Neural cell (in vitro differentiated cells): ENCODE measurements at regions not wholly inside any gene's neighbourhood (a gene's known extent, or its start where the extent isn't known, plus 50 kb on each side); places are given as distances from the start of the nearest gene placed in this dataset.
"Not testable (repeated sequence)": the region's sequence is repeated elsewhere in the genome, so short reads cannot be mapped to it uniquely, and the experiment has no call there.

ENCODE experiments used
- CTCF ChIP-seq: fragments of 450-650 bp; IDR thresholded peaks from 2 replicates; pipeline ENCODE4 v1.5.1; 2014; ENCODE audit warnings: antibody characterized with exemption, mild to moderate bottlenecking, moderate library complexity; ENCODE audit not compliant: poor library complexity, severe bottlenecking
- EZH2 ChIP-seq: fragments of 200-600, 300-800 bp; shearing (Covaris generic), sonication (generic); IDR thresholded peaks from 2 replicates; pipeline ENCODE4 v1.6.1; 2014; ENCODE audit warnings: antibody characterized with exemption, low read length, borderline replicate concordance, mild to moderate bottlenecking; ENCODE audit not compliant: insufficient read depth, poor library complexity, severe bottlenecking
- POLR2AphosphoS5 ChIP-seq: IDR thresholded peaks from 2 replicates; pipeline ENCODE4 v1.6.1; 2012
- REST ChIP-seq: IDR thresholded peaks from 2 replicates; pipeline ENCODE4 v1.6.1; 2012; ENCODE audit warnings: borderline replicate concordance
- TAF1 ChIP-seq: IDR thresholded peaks from 2 replicates; pipeline ENCODE4 v1.6.1; 2012; ENCODE audit warnings: low read depth

DNA sequence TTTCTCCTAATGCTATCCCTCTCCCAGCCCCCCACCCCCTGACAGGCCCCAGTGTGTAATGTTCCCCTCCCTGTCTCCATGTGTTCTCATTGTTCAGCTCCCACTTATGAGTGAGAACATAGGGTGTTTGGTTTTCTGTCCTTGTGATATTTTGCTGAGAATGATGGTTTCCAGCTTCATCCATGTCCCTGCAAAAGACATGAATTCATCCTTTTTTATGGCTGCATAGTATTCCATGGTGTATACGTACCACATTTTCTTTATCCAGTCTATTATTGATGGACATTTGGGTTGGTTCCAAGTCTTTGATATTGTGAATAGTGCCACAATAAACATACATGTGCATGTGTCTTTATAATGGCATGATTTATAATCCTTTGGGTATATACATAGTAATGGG, 704.2 kb downstream of the PLCL1 start:
- not testable (repeated sequence) for TF ChIP-seq CTCF, REST, POLR2AphosphoS5, EZH2, TAF1
